MCF 10A (cell line): ENCODE measurements at regions not wholly inside any gene's neighbourhood (a gene's known extent, or its start where the extent isn't known, plus 50 kb on each side); places are given as distances from the start of the nearest gene placed in this dataset.
"Not testable (repeated sequence)": the region's sequence is repeated elsewhere in the genome, so short reads cannot be mapped to it uniquely, and the experiment has no call there.

Experiments
- BruUV-seq: library from RNA; stranded (reverse); fragments of 400-500 nt; replicated peaks from 2 replicates; lab custom pipeline; 2021; lab: Mats Ljungman, UMichigan
- CTCF ChIA-PET: fragments of 300-600 bp; sonication (Branson Sonifier 250); formaldehyde crosslinking; extraction: SDS; loops from one replicate; lab custom pipeline; 2021; ENCODE audit warnings: antibody characterized with exemption, inconsistent platforms; lab: Yijun Ruan, JAX
- POLR2A ChIA-PET: fragments of 300-600, 350-650 bp; sonication (Branson Sonifier 250); formaldehyde crosslinking; extraction: SDS; loops from one replicate; lab custom pipeline; 2020; ENCODE audit warnings: antibody characterized with exemption, inconsistent platforms; lab: Yijun Ruan, JAX
- DNase-seq: peaks from one replicate; pipeline ENCODE4 v3.0.0-alpha.2; 2018; ENCODE audit not compliant: unreplicated experiment
- H3K27ac Mint-ChIP-seq: one replicate; pipeline ENCODE4 v1.8.0; 2022; ENCODE audit warnings: mild to moderate bottlenecking, low read depth, mixed read lengths; ENCODE audit not compliant: unreplicated experiment
- H3K27me3 Mint-ChIP-seq: one replicate; pipeline ENCODE4 v1.8.0; 2022; ENCODE audit warnings: mixed read lengths; ENCODE audit not compliant: insufficient read depth, unreplicated experiment
- H3K36me3 Mint-ChIP-seq: one replicate; pipeline ENCODE4 v1.8.0; 2022; ENCODE audit warnings: mild to moderate bottlenecking, moderate library complexity, mixed read lengths; ENCODE audit not compliant: insufficient read depth, unreplicated experiment
- H3K4me1 Mint-ChIP-seq: one replicate; pipeline ENCODE4 v1.8.0; 2022; ENCODE audit warnings: mixed read lengths; ENCODE audit not compliant: insufficient read depth, unreplicated experiment
- H3K4me3 Mint-ChIP-seq: one replicate; pipeline ENCODE4 v1.8.0; 2022; ENCODE audit warnings: mild to moderate bottlenecking, moderate library complexity, mixed read lengths; ENCODE audit not compliant: unreplicated experiment
- H3K9me3 Mint-ChIP-seq: one replicate; pipeline ENCODE4 v1.8.0; 2022; ENCODE audit warnings: mixed read lengths; ENCODE audit not compliant: unreplicated experiment
- CTCF ChIP-seq: fragments of 200-600 bp; IDR thresholded peaks from one replicate; pipeline ENCODE4 v1.8.0; 2022; ENCODE audit warnings: antibody characterized with exemption, mild to moderate bottlenecking; ENCODE audit not compliant: unreplicated experiment
- intact Hi-C: fragments of 100-400 bp; cut with micrococcal nuclease; formaldehyde crosslinking; loops from 2 replicates; pipeline ENCODE4 v1.14.1; 2022

GRCh38 chr4:20019310-20020015 is 232.2 kb upstream of the SLIT2 start:
- Mint-ChIP-seq H3K27ac (no peak overlapping the region), H3K36me3 (no peaks in the 10 kb centered on the region), H3K4me1 (no peaks in the 10 kb centered on the region), H3K4me3 (no peak overlapping the region), H3K27me3 (no peaks in the 10 kb centered on the region), H3K9me3 (no peaks in the 10 kb centered on the region)
- no TSS peak for BruUV-seq
- TF ChIP-seq CTCF, result no peak
- CTCF ChIA-PET, result interaction anchor here (0.7 kb wide), 1 partner anchor 1279 kb away, joined by 3 read pairs; no protein-coding TSS in a partner anchor
- intact Hi-C loops, result no loop called here
- peak; percentile 26 for DNase-seq
- POLR2A ChIA-PET, result interaction anchor here (1.2 kb wide), 2 partner anchors 9 to 58 kb away, joined by 3 read pairs; no protein-coding TSS in a partner anchor

DNA sequence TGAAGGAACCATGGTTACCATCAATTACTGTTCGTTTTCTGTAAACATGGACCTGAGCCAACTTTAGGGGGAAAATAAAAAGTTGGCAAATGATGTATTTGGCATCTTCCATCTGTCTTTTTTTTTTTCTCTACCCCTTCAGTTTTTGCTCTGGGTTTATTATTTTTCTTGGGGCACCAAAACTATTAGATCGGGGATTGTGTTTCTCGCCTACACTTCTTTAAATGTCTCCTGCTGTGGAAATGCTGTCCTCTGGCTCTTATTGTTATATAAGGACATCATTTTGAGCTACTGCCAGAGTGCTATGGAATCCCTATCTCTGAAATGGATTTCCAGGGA is 234.0 kb upstream of the SLIT2 start:
- BruUV-seq, result no TSS peak
- POLR2A ChIA-PET, result no interaction called here
- Mint-ChIP-seq H3K27ac (no peak overlapping the region), H3K9me3 (no peaks in the 10 kb centered on the region), H3K36me3 (no peaks in the 10 kb centered on the region), H3K4me1 (no peaks in the 10 kb centered on the region), H3K27me3 (no peaks in the 10 kb centered on the region), H3K4me3 (no peak overlapping the region)
- CTCF ChIA-PET, result no interaction called here
- intact Hi-C loops, result no loop called here
- DNase-seq, result no peak
- TF ChIP-seq CTCF, result no peak

DNA sequence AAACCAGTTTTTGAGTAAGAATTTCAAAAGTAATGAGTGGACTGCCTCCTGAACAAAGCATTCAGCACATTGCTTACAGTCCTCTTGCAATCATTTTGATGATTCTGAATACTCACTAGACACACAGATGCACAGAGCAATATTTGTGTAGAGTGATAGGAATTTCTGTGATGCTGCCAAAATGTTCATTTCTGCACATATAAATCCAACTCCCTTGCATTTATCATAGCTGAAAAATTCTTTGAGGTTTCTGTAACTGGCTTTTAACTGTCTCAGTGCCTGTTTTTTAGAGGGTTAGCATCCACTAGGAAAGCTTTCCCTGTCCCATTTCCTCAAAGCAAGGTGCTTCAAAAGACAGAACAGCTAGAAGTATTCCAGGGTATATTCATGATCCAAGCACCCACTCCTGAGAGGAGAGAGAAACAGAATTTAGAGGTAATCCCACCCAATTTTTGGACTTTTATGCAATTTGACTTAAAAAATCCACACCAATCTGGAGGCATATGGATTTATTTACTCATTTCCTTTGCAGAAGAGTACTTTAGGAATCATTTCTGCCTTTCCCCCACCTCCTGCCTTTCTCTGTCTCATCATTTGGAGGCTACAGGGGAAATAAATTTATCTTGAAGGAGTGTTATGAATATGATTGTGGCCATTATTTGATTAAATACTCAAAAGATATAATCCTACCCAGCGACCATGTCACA is 234.5 kb upstream of the SLIT2 start:
- ChIA-PET POLR2A (no interaction called here), CTCF (no interaction called here)
- H3K4me3 Mint-ChIP-seq, result no peak overlapping the region
- H3K36me3 Mint-ChIP-seq, result no peaks in the 10 kb centered on the region
- no peaks in the 10 kb centered on the region for H3K9me3 Mint-ChIP-seq
- H3K4me1 Mint-ChIP-seq, result no peaks in the 10 kb centered on the region
- TF ChIP-seq CTCF, result no peak
- H3K27ac Mint-ChIP-seq, result no peak overlapping the region
- H3K27me3 Mint-ChIP-seq, result no peaks in the 10 kb centered on the region
- intact Hi-C loops, result no loop called here
- BruUV-seq, result no TSS peak
- no peak for DNase-seq

DNA sequence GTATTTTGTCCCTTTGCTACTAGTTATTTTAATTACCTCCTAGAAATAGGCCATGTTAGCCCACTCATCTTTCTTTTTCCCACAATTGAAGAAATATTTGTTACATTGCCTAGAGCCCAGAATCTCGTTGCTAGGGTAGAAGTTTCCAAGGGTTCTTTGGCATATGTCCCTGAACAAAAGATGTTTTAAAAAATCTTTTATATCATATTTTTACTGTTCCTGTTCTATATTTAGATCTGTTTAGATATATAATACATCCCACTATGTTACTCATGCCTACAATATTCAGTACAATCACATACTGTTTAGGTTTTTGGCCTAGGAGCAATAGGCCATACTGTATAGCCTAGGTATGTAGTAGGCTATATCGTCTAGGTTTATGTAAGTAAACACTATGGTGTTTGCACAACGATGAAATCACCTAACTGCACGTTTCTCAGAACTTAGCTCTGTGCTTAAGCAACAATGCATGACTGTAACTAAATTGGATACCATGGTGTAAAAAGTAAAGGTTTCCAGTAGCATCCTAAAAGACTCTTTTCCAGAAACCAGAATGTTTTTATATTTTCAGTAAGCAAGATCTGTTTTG is 236.0 kb upstream of the SLIT2 start:
- ChIA-PET CTCF (no interaction called here), POLR2A (no interaction called here)
- no peak overlapping the region for H3K4me3 Mint-ChIP-seq
- no peaks in the 10 kb centered on the region for H3K36me3 Mint-ChIP-seq
- H3K27me3 Mint-ChIP-seq, result no peaks in the 10 kb centered on the region
- TF ChIP-seq CTCF, result no peak
- intact Hi-C loops, result no loop called here
- no peak for DNase-seq
- no TSS peak for BruUV-seq
- H3K27ac Mint-ChIP-seq, result no peak overlapping the region
- H3K4me1 Mint-ChIP-seq, result no peaks in the 10 kb centered on the region
- H3K9me3 Mint-ChIP-seq, result no peaks in the 10 kb centered on the region

DNA sequence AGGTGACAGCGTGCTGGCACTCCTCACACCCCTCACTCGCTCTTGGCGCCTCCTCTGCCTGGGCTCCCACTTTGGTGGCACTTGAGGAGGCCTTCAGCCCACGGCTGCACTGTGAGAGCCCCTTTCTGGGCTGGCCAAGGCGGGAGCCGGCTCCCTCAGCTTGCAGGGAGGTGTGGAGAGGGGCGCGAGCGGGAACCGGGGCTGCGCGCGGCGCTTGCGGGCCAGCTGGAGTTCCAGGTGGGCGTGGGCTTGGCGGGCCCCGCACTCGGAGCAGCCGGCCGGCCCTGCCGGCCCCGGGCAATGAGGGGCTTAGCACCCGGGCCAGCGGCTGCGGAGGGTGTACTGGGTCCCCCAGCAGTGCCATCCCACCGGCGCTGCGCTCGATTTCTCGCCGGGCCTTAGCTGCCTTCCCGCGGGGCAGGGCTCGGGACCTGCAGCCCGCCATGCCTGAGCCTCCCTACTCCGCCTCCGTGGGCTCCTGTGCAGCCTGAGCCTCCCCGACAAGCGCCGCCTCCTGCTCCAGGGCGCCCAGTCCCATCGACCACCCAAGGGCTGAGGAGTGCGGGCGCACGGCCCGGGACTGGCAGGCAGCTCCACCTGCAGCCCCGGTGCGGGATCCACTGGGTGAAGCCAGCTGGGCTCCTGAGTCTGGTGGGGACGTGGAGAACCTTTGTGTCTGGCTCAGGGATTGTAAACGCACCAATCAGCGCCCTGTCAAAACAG is 247.7 kb upstream of the SLIT2 start:
- not testable (repeated sequence) for H3K27me3 Mint-ChIP-seq

More for the DNA sequence above, 247.7 kb upstream of the SLIT2 start:
- H3K27ac Mint-ChIP-seq, DNase-seq, BruUV-seq, CTCF ChIA-PET, H3K9me3 Mint-ChIP-seq, H3K4me3 Mint-ChIP-seq, H3K36me3 Mint-ChIP-seq, H3K4me1 Mint-ChIP-seq, POLR2A ChIA-PET, intact Hi-C loops: not testable (repeated sequence)
